Mucosa of descending colon (tissue), 3 donors: ENCODE measurements at regions not wholly inside any gene's neighbourhood (a gene's known extent, or its start where the extent isn't known, plus 50 kb on each side); places are given as distances from the start of the nearest gene placed in this dataset.
A peak's percentile ranks its signal among the peaks of the same experiment; 100 is the strongest.

Source experiments
- ATAC-seq: fragments of 200-7000 bp; cut with Tn5 transposase; one replicate; pipeline ENCODE4 v1.9.1; 2020; ENCODE audit warnings: mild to moderate bottlenecking, moderate library complexity
- DNase-seq, 3 donors: peaks; one replicate each; pipeline ENCODE4 v3.0.0-alpha.2; 2020
- H3K36me3 ChIP-seq: fragments of 200-600 bp; one replicate; pipeline ENCODE4 v1.8.0; 2021; ENCODE audit warnings: low read depth, mild to moderate bottlenecking
- H3K4me1 ChIP-seq: fragments of 200-600 bp; one replicate; pipeline ENCODE4 v1.8.0; 2021; ENCODE audit warnings: low read depth, mild to moderate bottlenecking
- H3K4me3 ChIP-seq: fragments of 200-600 bp; one replicate; pipeline ENCODE4 v1.8.0; 2021; ENCODE audit warnings: mild to moderate bottlenecking
- H3K9me3 ChIP-seq: fragments of 200-600 bp; one replicate; pipeline ENCODE4 v1.8.0; 2021; ENCODE audit warnings: mild to moderate bottlenecking
- intact Hi-C, 2 donors: fragments of 100-400 bp; cut with DNase I in 1 of 2; cut with micrococcal nuclease in 1 of 2; formaldehyde crosslinking; loops; one replicate each; pipeline versions ENCODE4 v1.11.0 to v1.11.1; 2022; cut with DNase I, micrococcal nuclease
- TF ChIP-seq, protein P1 (sequence below): fragments of 200-600 bp; IDR thresholded peaks from one replicate; pipeline ENCODE4 v1.8.0; 2022; ENCODE audit warnings: antibody characterized with exemption, mild to moderate bottlenecking
- donor health status: DM: no; HTN: no; CAD: no; lungs with moderate emphysema.
- donor health status: DM: no; HTN: no; CAD: no.
- donor health status: DM: no; HTN: yes; CAD: no.

- ATAC-seq (peak; percentile 42), DNase-seq (peak in 1 of 3 donors; percentile 6)
- H3K36me3 ChIP-seq = no peaks in the 10 kb centered on the region
- intact Hi-C loops = no loop called here
- no peaks in the 10 kb centered on the region for H3K9me3 ChIP-seq
- TF ChIP-seq, protein P1, sequence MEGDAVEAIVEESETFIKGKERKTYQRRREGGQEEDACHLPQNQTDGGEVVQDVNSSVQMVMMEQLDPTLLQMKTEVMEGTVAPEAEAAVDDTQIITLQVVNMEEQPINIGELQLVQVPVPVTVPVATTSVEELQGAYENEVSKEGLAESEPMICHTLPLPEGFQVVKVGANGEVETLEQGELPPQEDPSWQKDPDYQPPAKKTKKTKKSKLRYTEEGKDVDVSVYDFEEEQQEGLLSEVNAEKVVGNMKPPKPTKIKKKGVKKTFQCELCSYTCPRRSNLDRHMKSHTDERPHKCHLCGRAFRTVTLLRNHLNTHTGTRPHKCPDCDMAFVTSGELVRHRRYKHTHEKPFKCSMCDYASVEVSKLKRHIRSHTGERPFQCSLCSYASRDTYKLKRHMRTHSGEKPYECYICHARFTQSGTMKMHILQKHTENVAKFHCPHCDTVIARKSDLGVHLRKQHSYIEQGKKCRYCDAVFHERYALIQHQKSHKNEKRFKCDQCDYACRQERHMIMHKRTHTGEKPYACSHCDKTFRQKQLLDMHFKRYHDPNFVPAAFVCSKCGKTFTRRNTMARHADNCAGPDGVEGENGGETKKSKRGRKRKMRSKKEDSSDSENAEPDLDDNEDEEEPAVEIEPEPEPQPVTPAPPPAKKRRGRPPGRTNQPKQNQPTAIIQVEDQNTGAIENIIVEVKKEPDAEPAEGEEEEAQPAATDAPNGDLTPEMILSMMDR = no peak
- H3K4me3 ChIP-seq = no peak overlapping the region
- no peaks in the 10 kb centered on the region for H3K4me1 ChIP-seq
Observed at GRCh38 chr5:53777864-53778618, 217.6 kb downstream of the NDUFS4 start.

DNA sequence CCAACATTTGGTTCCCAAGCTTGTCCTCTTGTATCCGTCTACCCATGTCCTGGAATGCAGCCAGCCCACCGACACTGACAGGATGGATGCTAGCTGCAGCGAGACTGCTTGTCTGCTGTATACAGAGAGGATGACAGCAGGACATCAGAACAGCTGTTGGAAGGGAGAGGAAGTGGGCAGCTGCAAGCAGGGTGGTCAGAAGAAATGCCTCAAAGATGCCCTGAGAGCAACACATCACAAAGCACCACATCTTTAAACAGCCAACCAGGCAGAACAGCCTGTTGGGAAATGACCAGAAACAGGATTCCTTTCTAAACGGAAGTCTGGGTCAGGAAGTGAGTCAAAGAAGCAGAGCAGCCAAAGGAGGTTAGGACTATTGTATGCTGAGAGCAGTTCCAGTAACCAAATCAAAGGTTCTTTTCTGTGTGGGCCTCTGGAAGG is 219.1 kb downstream of the NDUFS4 start:
- no peak overlapping the region for H3K4me3 ChIP-seq
- DNase-seq (no peak), ATAC-seq (no peak)
- no peaks in the 10 kb centered on the region for H3K36me3 ChIP-seq
- no peaks in the 10 kb centered on the region for H3K9me3 ChIP-seq
- TF ChIP-seq, protein P1 = no peak
- intact Hi-C loops = no loop called here
- no peaks in the 10 kb centered on the region for H3K4me1 ChIP-seq

- ATAC-seq = no peak
- no peaks in the 10 kb centered on the region for H3K9me3 ChIP-seq
- intact Hi-C loops = no loop called here
- DNase-seq = no peak
- TF ChIP-seq, protein P1 = no peak
- no peaks in the 10 kb centered on the region for H3K4me1 ChIP-seq
- no peak overlapping the region for H3K4me3 ChIP-seq
- H3K36me3 ChIP-seq = no peaks in the 10 kb centered on the region
Observed at GRCh38 chr5:53782620-53783019, 222.2 kb downstream of the NDUFS4 start.

DNA sequence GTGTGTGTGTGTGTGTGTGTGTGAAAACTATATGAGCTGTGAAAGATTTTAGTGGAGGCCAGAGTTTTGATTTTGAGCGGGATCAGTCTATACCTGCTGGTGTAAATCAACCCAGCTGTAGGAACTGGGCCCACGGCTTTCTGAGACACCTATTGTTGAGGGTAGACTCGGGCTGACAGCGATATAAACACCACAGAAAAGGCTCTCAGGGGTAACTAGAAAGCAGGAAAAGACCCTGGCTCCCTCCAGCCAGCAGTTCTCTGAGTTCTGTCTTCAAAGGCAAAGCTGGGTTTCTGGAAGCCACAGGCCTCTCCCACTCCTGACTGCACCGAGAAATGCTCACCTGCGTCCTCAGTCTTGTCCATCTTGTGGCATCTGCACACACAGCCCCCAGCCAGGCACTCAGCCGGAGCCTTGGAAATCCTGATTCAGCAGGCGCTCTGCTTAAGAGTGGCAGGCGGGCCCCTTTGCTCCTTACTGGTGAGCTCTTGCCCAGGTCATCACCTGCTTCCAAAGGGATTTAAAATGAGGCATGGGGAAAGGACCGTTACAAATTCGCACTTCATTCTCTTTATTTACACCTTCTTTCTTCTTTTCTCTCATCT is 223.3 kb downstream of the NDUFS4 start:
- no peaks in the 10 kb centered on the region for H3K9me3 ChIP-seq
- H3K36me3 ChIP-seq = no peaks in the 10 kb centered on the region
- intact Hi-C loops = no loop called here
- ATAC-seq (no peak), DNase-seq (no peak)
- H3K4me1 ChIP-seq = no peaks in the 10 kb centered on the region
- no peak overlapping the region for H3K4me3 ChIP-seq
- TF ChIP-seq, protein P1 = no peak

- H3K36me3 ChIP-seq = no peaks in the 10 kb centered on the region
- no peak for DNase-seq
- no peak overlapping the region for H3K4me3 ChIP-seq
- intact Hi-C loops = no loop called here
- no peaks in the 10 kb centered on the region for H3K9me3 ChIP-seq
- TF ChIP-seq, protein P1 = no peak
- no peak for ATAC-seq
- H3K4me1 ChIP-seq = no peaks in the 10 kb centered on the region
Observed at GRCh38 chr5:53784596-53784995, 224.2 kb downstream of the NDUFS4 start.
